GM21515 (cell line): ENCODE measurements at regions not wholly inside any gene's neighbourhood (a gene's known extent, or its start where the extent isn't known, plus 50 kb on each side); places are given as distances from the start of the nearest gene placed in this dataset.
"Not testable (repeated sequence)": the region's sequence is repeated elsewhere in the genome, so short reads cannot be mapped to it uniquely, and the experiment has no call there.

Experiments
- ATAC-seq: cut with Tn5 transposase; IDR thresholded peaks from one replicate; pipeline ENCODE4 v1.9.1; 2021; ENCODE audit not compliant: unreplicated experiment

GRCh38 chr16:65716737-65717700 is 595.2 kb upstream of the CDH11 start:
- ATAC-seq: no peak

- no peak for ATAC-seq
These were observed 591.4 kb upstream of the CDH11 start for GRCh38 chr16:65713181-65713808.

- ATAC-seq: no peak
These were observed 588.2 kb upstream of the CDH11 start for GRCh38 chr16:65710107-65710506.

GRCh38 chr16:65704866-65705265 is 583.0 kb upstream of the CDH11 start:
- no peak for ATAC-seq

GRCh38 chr16:65702707-65703402 is 581.0 kb upstream of the CDH11 start:
- no peak for ATAC-seq

- no peak for ATAC-seq
These were observed 578.7 kb upstream of the CDH11 start for GRCh38 chr16:65700596-65700995.

- no peak for ATAC-seq
These were observed 577.0 kb upstream of the CDH11 start for GRCh38 chr16:65698791-65699321.

- no peak for ATAC-seq
These were observed 575.7 kb upstream of the CDH11 start for GRCh38 chr16:65697521-65697920.

- ATAC-seq: no peak
These were observed 575.2 kb upstream of the CDH11 start for GRCh38 chr16:65697065-65697464.

GRCh38 chr16:65691846-65692245 is 570.0 kb upstream of the CDH11 start:
- not testable (repeated sequence) for ATAC-seq

GRCh38 chr16:65689726-65690125 is 567.9 kb upstream of the CDH11 start:
- ATAC-seq: no peak

GRCh38 chr16:65688301-65688700 is 566.4 kb upstream of the CDH11 start:
- ATAC-seq: no peak

- ATAC-seq: no peak
These were observed 562.4 kb upstream of the CDH11 start for GRCh38 chr16:65684230-65684629.

- no peak for ATAC-seq
These were observed 559.5 kb upstream of the CDH11 start for GRCh38 chr16:65681406-65681805.

- no peak for ATAC-seq
These were observed 557.9 kb upstream of the CDH11 start for GRCh38 chr16:65679785-65680184.

- no peak for ATAC-seq
These were observed 553.3 kb upstream of the CDH11 start for GRCh38 chr16:65675161-65675560.

GRCh38 chr16:65672960-65673359 is 551.1 kb upstream of the CDH11 start:
- no peak for ATAC-seq

GRCh38 chr16:65671071-65671470 is 549.2 kb upstream of the CDH11 start:
- no peak for ATAC-seq

- no peak for ATAC-seq
These were observed 546.3 kb upstream of the CDH11 start for GRCh38 chr16:65668064-65668595.

GRCh38 chr16:65667011-65667578 is 545.2 kb upstream of the CDH11 start:
- no peak for ATAC-seq
